Subcutaneous abdominal adipose tissue (tissue), 5 donors: ENCODE measurements at regions not wholly inside any gene's neighbourhood (a gene's known extent, or its start where the extent isn't known, plus 50 kb on each side); places are given as distances from the start of the nearest gene placed in this dataset.
"Not testable (repeated sequence)": the region's sequence is repeated elsewhere in the genome, so short reads cannot be mapped to it uniquely, and the experiment has no call there.

Experiments
- H3K27ac ChIP-seq: one replicate; pipeline ENCODE4 v1.7.0; 2013; ENCODE audit warnings: low read depth, mild to moderate bottlenecking, inconsistent platforms, low read length, moderate library complexity
- H3K27me3 ChIP-seq, 5 donors: one replicate each; pipeline ENCODE4 v1.7.0; 2013; ENCODE audit warnings: low read length in 5 of 5, inconsistent platforms in 1 of 5; ENCODE audit not compliant: control insufficient read depth in 5 of 5, insufficient read depth in 4 of 5
- H3K36me3 ChIP-seq, 5 donors: one replicate each; pipeline ENCODE4 v1.7.0; 2013; ENCODE audit warnings: low read length in 5 of 5; ENCODE audit not compliant: control insufficient read depth in 5 of 5, insufficient read depth in 5 of 5
- H3K4me1 ChIP-seq, 5 donors: one replicate each; pipeline ENCODE4 v1.7.0; 2013; ENCODE audit warnings: low read length in 5 of 5, mild to moderate bottlenecking in 3 of 5, moderate library complexity in 1 of 5; ENCODE audit not compliant: control insufficient read depth in 5 of 5, insufficient read depth in 5 of 5
- H3K4me3 ChIP-seq, 5 donors: one replicate each; pipeline ENCODE4 v1.7.0; 2013; ENCODE audit warnings: low read length in 5 of 5, low read depth in 1 of 5
- H3K9ac ChIP-seq, 5 donors: one replicate each; pipeline ENCODE4 v1.7.0; 2013; ENCODE audit warnings: low read length in 5 of 5, mild to moderate bottlenecking in 4 of 5, moderate library complexity in 3 of 5
- H3K9me3 ChIP-seq, 5 donors: one replicate each; pipeline ENCODE4 v1.7.0; 2013; ENCODE audit warnings: low read length in 5 of 5; ENCODE audit not compliant: control insufficient read depth in 5 of 5
- donor health status: healthy.
- donor health status: healthy.
- donor health status: healthy.
- donor health status: healthy.
- donor health status: healthy.

DNA sequence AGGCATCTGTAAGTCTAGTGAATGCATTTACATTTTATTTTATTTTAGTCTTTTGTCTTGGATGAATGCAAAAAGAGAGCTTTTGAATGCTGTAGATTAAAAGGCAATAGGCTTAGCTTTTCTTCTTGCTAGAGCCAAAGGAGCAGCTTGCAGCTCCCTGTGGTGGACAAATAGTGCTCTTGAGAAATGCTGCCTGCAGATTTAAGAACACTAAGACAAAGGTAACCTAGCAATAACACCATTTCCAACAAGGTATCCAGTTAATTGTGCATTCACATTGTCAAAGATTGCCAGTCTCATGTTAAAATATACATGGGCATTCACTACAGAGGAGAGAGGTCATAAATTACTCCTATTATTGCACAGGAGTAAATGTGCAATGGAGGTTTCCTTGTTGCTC lies 859.2 kb upstream of the PRKX start:
- H3K36me3 ChIP-seq = no peaks in the 10 kb centered on the region
- peaks cover 0 to 6% (median 2%) of the 10 kb centered on the region in 5 donors for H3K9me3 ChIP-seq
- H3K27ac ChIP-seq = no peak overlapping the region
- no peak overlapping the region for H3K9ac ChIP-seq
- H3K27me3 ChIP-seq = no peaks in the 10 kb centered on the region
- no peak overlapping the region for H3K4me3 ChIP-seq
- no peaks in the 10 kb centered on the region for H3K4me1 ChIP-seq

- H3K36me3 ChIP-seq = no peaks in the 10 kb centered on the region
- H3K9ac ChIP-seq = no peak overlapping the region
- no peak overlapping the region for H3K27ac ChIP-seq
- no peaks in the 10 kb centered on the region for H3K27me3 ChIP-seq
- no peaks in the 10 kb centered on the region for H3K4me1 ChIP-seq
- peaks cover 0 to 6% (median 2%) of the 10 kb centered on the region in 5 donors for H3K9me3 ChIP-seq
- H3K4me3 ChIP-seq = no peak overlapping the region
Observed at GRCh38 chrX:4570151-4570550, 856.7 kb upstream of the PRKX start.

GRCh38 chrX:4560192-4560591 lies 846.7 kb upstream of the PRKX start:
- Histone ChIP-seq H3K36me3 (no peaks in the 10 kb centered on the region), H3K4me3 (no peak overlapping the region), H3K9me3 (no peaks in the 10 kb centered on the region), H3K27me3 (no peaks in the 10 kb centered on the region), H3K9ac (no peak overlapping the region), H3K27ac (no peak overlapping the region), H3K4me1 (no peaks in the 10 kb centered on the region)

DNA sequence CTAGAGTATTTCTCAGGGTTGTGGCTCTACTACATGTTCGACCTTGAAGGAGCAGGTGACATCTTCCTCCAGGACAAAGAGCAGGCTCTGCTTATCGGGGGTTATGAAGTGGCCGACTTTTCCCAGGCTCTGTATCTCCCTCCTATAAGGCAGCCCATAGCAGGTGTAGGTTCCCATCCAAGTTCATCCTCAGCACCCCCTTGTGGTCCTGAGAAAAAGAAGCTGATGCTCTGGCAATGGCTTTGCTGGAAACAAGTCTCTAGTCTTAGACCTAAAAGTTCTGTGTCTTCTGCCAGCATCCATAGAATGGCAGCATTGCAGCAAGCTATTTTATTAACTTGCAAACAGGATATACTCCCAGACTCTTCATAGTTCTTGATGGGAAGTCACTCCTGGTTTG lies 836.6 kb upstream of the PRKX start:
- Histone ChIP-seq H3K36me3 (no peaks in the 10 kb centered on the region), H3K9me3 (no peaks in the 10 kb centered on the region), H3K27ac (no peak overlapping the region), H3K27me3 (peaks cover 0 to 6% (median 3%) of the 10 kb centered on the region in 5 donors), H3K9ac (no peak overlapping the region), H3K4me3 (no peak overlapping the region), H3K4me1 (no peaks in the 10 kb centered on the region)

GRCh38 chrX:4547213-4547836 lies 833.9 kb upstream of the PRKX start:
- no peak overlapping the region for H3K9ac ChIP-seq
- H3K36me3 ChIP-seq = no peaks in the 10 kb centered on the region
- H3K9me3 ChIP-seq = no peaks in the 10 kb centered on the region
- H3K27me3 ChIP-seq = peaks cover 0 to 6% (median 3%) of the 10 kb centered on the region in 5 donors
- H3K4me3 ChIP-seq = no peak overlapping the region
- H3K4me1 ChIP-seq = no peaks in the 10 kb centered on the region
- no peak overlapping the region for H3K27ac ChIP-seq

GRCh38 chrX:4546178-4546577 lies 832.7 kb upstream of the PRKX start:
- H3K27ac ChIP-seq, H3K9me3 ChIP-seq, H3K27me3 ChIP-seq, H3K4me3 ChIP-seq, H3K9ac ChIP-seq, H3K4me1 ChIP-seq, H3K36me3 ChIP-seq: not testable (repeated sequence)

- H3K27me3 ChIP-seq = no peaks in the 10 kb centered on the region
- no peaks in the 10 kb centered on the region for H3K9me3 ChIP-seq
- no peaks in the 10 kb centered on the region for H3K4me1 ChIP-seq
Observed at GRCh38 chrX:4528247-4528646, 814.8 kb upstream of the PRKX start.

DNA sequence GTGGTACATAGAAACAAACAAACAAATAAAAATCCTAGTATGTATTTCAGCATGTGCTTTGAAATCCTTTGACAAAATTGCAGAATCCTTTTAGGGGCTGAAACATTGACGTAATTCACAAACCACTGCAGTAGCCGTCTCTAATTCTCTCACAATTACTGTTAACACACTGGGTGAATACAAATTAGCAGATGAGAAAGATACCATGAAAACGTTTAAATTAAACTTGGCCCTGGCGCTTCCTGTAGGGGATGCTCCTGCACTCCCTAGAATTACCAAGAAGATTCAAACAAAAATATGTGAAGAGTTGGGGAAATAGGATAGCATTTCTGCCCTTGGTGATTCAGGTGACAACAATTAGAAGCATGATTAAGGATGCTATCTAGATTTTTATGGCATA lies 772.5 kb upstream of the PRKX start:
- peaks cover 0 to 12% (median 4%) of the 10 kb centered on the region in 5 donors for H3K9me3 ChIP-seq
- H3K36me3 ChIP-seq = no peaks in the 10 kb centered on the region
- H3K9ac ChIP-seq = no peak overlapping the region
- no peak overlapping the region for H3K4me3 ChIP-seq
- no peaks in the 10 kb centered on the region for H3K27me3 ChIP-seq
- H3K27ac ChIP-seq = no peak overlapping the region
- no peaks in the 10 kb centered on the region for H3K4me1 ChIP-seq

More at GRCh38 chrX:4528247-4528646, 814.8 kb upstream of the PRKX start:
- Histone ChIP-seq H3K36me3 (no peaks in the 10 kb centered on the region), H3K27ac (no peak overlapping the region), H3K9ac (no peak overlapping the region), H3K4me3 (no peak overlapping the region)

- no peaks in the 10 kb centered on the region for H3K4me1 ChIP-seq
- peaks cover 0 to 12% (median 4%) of the 10 kb centered on the region in 5 donors for H3K9me3 ChIP-seq
- H3K27me3 ChIP-seq = no peaks in the 10 kb centered on the region
- no peaks in the 10 kb centered on the region for H3K36me3 ChIP-seq
- H3K9ac ChIP-seq = no peak overlapping the region
- H3K4me3 ChIP-seq = no peak overlapping the region
- H3K27ac ChIP-seq = no peak overlapping the region
Observed at GRCh38 chrX:4484266-4484665, 770.8 kb upstream of the PRKX start.

DNA sequence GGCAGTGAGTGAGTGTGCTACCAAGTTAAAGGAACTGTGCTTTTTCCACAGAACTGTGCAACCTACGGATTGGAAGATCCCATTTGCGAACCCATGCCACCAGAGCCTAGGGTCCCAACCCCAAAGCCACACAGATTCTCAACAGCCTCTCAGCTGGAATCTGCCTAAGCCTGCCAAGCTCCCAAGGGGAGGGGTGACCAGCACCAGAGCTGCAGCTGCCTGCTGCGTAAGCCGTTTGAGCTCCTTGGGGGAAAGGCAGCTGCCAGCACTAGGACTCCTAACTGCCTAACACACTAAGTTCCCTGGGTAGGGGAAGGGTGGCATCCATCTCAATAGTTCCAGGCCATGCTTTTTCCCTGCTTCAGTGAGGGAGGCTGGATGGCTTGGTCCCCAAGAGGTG lies 738.1 kb upstream of the PRKX start:
- Histone ChIP-seq H3K27me3 (no peaks in the 10 kb centered on the region), H3K9ac (no peak overlapping the region), H3K4me1 (no peaks in the 10 kb centered on the region), H3K4me3 (no peak overlapping the region), H3K9me3 (peaks cover 0 to 7% (median 0%) of the 10 kb centered on the region in 5 donors), H3K27ac (no peak overlapping the region), H3K36me3 (no peaks in the 10 kb centered on the region)
